ENCODE measurements at regions not wholly inside any gene's neighbourhood (a gene's known extent, or its start where the extent isn't known, plus 50 kb on each side); places are given as distances from the start of the nearest gene placed in this dataset.

GRCh38 chr12:108047071-108047550 is 82.0 kb upstream of the WSCD2 start:
- H3K36me3 Mint-ChIP-seq (ENCODE audit: low read depth): no peaks in the 10 kb centered on the region
- DNase-seq (no peak), ATAC-seq (no peak)
- H3K4me3 Mint-ChIP-seq: no peak overlapping the region
- peaks cover 10% of the 10 kb centered on the region for H3K4me1 Mint-ChIP-seq
- H3K27me3 Mint-ChIP-seq: peaks cover 27% of the 10 kb centered on the region
- no peaks in the 10 kb centered on the region for H3K9me3 Mint-ChIP-seq
- H3K27ac Mint-ChIP-seq: peak overlapping the region; percentile 37

- H3K9me3 Mint-ChIP-seq: no peaks in the 10 kb centered on the region
- no peak overlapping the region for H3K27ac Mint-ChIP-seq
- no peaks in the 10 kb centered on the region for H3K36me3 Mint-ChIP-seq (ENCODE audit: low read depth)
- no peak overlapping the region for H3K4me3 Mint-ChIP-seq
- DNase-seq (no peak), ATAC-seq (no peak)
- peaks cover 24% of the 10 kb centered on the region for H3K27me3 Mint-ChIP-seq
- H3K4me1 Mint-ChIP-seq: peaks cover 10% of the 10 kb centered on the region
These were observed 80.4 kb upstream of the WSCD2 start for GRCh38 chr12:108048686-108049085.

GRCh38 chr12:108050696-108051095 is 78.4 kb upstream of the WSCD2 start:
- H3K27me3 Mint-ChIP-seq: peaks cover 25% of the 10 kb centered on the region
- ATAC-seq (no peak), DNase-seq (no peak)
- H3K4me1 Mint-ChIP-seq: peaks cover 10% of the 10 kb centered on the region
- H3K4me3 Mint-ChIP-seq: no peak overlapping the region
- H3K27ac Mint-ChIP-seq: no peak overlapping the region
- no peaks in the 10 kb centered on the region for H3K9me3 Mint-ChIP-seq
- H3K36me3 Mint-ChIP-seq (ENCODE audit: low read depth): no peaks in the 10 kb centered on the region

- peaks cover 25% of the 10 kb centered on the region for H3K27me3 Mint-ChIP-seq
- ATAC-seq: no peak
- no peaks in the 10 kb centered on the region for H3K36me3 Mint-ChIP-seq (ENCODE audit: low read depth)
- H3K4me3 Mint-ChIP-seq: no peak overlapping the region
- H3K27ac Mint-ChIP-seq: no peak overlapping the region
- no peak for DNase-seq
- H3K4me1 Mint-ChIP-seq: peaks cover 4% of the 10 kb centered on the region
- no peaks in the 10 kb centered on the region for H3K9me3 Mint-ChIP-seq
These were observed 76.8 kb upstream of the WSCD2 start for GRCh38 chr12:108052260-108052659.

GRCh38 chr12:108053512-108053911 is 75.6 kb upstream of the WSCD2 start:
- no peak overlapping the region for H3K4me3 Mint-ChIP-seq
- DNase-seq (no peak), ATAC-seq (no peak)
- no peaks in the 10 kb centered on the region for H3K36me3 Mint-ChIP-seq (ENCODE audit: low read depth)
- H3K27me3 Mint-ChIP-seq: peaks cover 22% of the 10 kb centered on the region
- H3K27ac Mint-ChIP-seq: no peak overlapping the region
- no peaks in the 10 kb centered on the region for H3K4me1 Mint-ChIP-seq
- no peaks in the 10 kb centered on the region for H3K9me3 Mint-ChIP-seq

GRCh38 chr12:108054496-108054895 is 74.6 kb upstream of the WSCD2 start:
- Mint-ChIP-seq H3K27ac (no peak overlapping the region), H3K4me1 (no peaks in the 10 kb centered on the region), H3K4me3 (no peak overlapping the region), H3K9me3 (no peaks in the 10 kb centered on the region), H3K27me3 (peaks cover 22% of the 10 kb centered on the region), H3K36me3 (ENCODE audit: low read depth) (no peaks in the 10 kb centered on the region)
- no peak for DNase-seq
- no peak for ATAC-seq

GRCh38 chr12:108055141-108055540 is 73.9 kb upstream of the WSCD2 start:
- no peaks in the 10 kb centered on the region for H3K9me3 Mint-ChIP-seq
- ATAC-seq: no peak
- no peaks in the 10 kb centered on the region for H3K4me1 Mint-ChIP-seq
- no peak for DNase-seq
- no peak overlapping the region for H3K4me3 Mint-ChIP-seq
- H3K27ac Mint-ChIP-seq: no peak overlapping the region
- H3K36me3 Mint-ChIP-seq (ENCODE audit: low read depth): no peaks in the 10 kb centered on the region
- peaks cover 20% of the 10 kb centered on the region for H3K27me3 Mint-ChIP-seq

GRCh38 chr12:108060067-108060466 is 69.0 kb upstream of the WSCD2 start:
- H3K27ac Mint-ChIP-seq: no peak overlapping the region
- no peaks in the 10 kb centered on the region for H3K4me1 Mint-ChIP-seq
- H3K27me3 Mint-ChIP-seq: peaks cover 16% of the 10 kb centered on the region
- no peak overlapping the region for H3K4me3 Mint-ChIP-seq
- ATAC-seq (no peak), DNase-seq (no peak)
- H3K9me3 Mint-ChIP-seq: no peaks in the 10 kb centered on the region
- no peaks in the 10 kb centered on the region for H3K36me3 Mint-ChIP-seq (ENCODE audit: low read depth)

- Mint-ChIP-seq H3K9me3 (no peaks in the 10 kb centered on the region), H3K27me3 (peaks cover 16% of the 10 kb centered on the region), H3K27ac (no peak overlapping the region), H3K4me1 (no peaks in the 10 kb centered on the region), H3K36me3 (ENCODE audit: low read depth) (no peaks in the 10 kb centered on the region), H3K4me3 (no peak overlapping the region)
- DNase-seq (no peak), ATAC-seq (no peak)
These were observed 68.2 kb upstream of the WSCD2 start for GRCh38 chr12:108060903-108061302.

GRCh38 chr12:108063192-108063591 is 65.9 kb upstream of the WSCD2 start:
- DNase-seq (no peak), ATAC-seq (no peak)
- H3K9me3 Mint-ChIP-seq: no peaks in the 10 kb centered on the region
- peaks cover 12% of the 10 kb centered on the region for H3K27me3 Mint-ChIP-seq
- H3K36me3 Mint-ChIP-seq (ENCODE audit: low read depth): no peaks in the 10 kb centered on the region
- H3K27ac Mint-ChIP-seq: no peak overlapping the region
- no peak overlapping the region for H3K4me3 Mint-ChIP-seq
- no peaks in the 10 kb centered on the region for H3K4me1 Mint-ChIP-seq

- Mint-ChIP-seq H3K9me3 (no peaks in the 10 kb centered on the region), H3K27ac (no peak overlapping the region), H3K4me3 (no peak overlapping the region), H3K4me1 (no peaks in the 10 kb centered on the region), H3K36me3 (ENCODE audit: low read depth) (no peaks in the 10 kb centered on the region), H3K27me3 (peaks cover 19% of the 10 kb centered on the region)
- ATAC-seq: no peak
- no peak for DNase-seq
These were observed 64.0 kb upstream of the WSCD2 start for GRCh38 chr12:108065069-108065468.

GRCh38 chr12:108066583-108067577 is 62.2 kb upstream of the WSCD2 start:
- Mint-ChIP-seq H3K27me3 (peaks cover 26% of the 10 kb centered on the region), H3K9me3 (no peaks in the 10 kb centered on the region), H3K27ac (no peak overlapping the region), H3K4me1 (no peaks in the 10 kb centered on the region), H3K4me3 (no peak overlapping the region), H3K36me3 (ENCODE audit: low read depth) (no peaks in the 10 kb centered on the region)
- ATAC-seq: no peak
- DNase-seq: no peak

GRCh38 chr12:108069651-108070165 is 59.4 kb upstream of the WSCD2 start:
- Mint-ChIP-seq H3K27ac (no peak overlapping the region), H3K27me3 (peaks cover 25% of the 10 kb centered on the region)
- no peak for ATAC-seq

GRCh38 chr12:108075561-108075960 is 53.5 kb upstream of the WSCD2 start:
- Mint-ChIP-seq H3K9me3 (no peaks in the 10 kb centered on the region), H3K27me3 (peaks cover 17% of the 10 kb centered on the region), H3K4me3 (no peak overlapping the region), H3K4me1 (no peaks in the 10 kb centered on the region), H3K36me3 (ENCODE audit: low read depth) (no peaks in the 10 kb centered on the region), H3K27ac (no peak overlapping the region)
- ATAC-seq: no peak
- no peak for DNase-seq

More at GRCh38 chr12:108069651-108070165, 59.4 kb upstream of the WSCD2 start:
- DNase-seq: no peak
- H3K4me3 Mint-ChIP-seq: no peak overlapping the region
- H3K36me3 Mint-ChIP-seq (ENCODE audit: low read depth): no peaks in the 10 kb centered on the region
- no peaks in the 10 kb centered on the region for H3K9me3 Mint-ChIP-seq
- H3K4me1 Mint-ChIP-seq: no peaks in the 10 kb centered on the region

- Mint-ChIP-seq H3K27ac (no peak overlapping the region), H3K27me3 (peaks cover 18% of the 10 kb centered on the region), H3K9me3 (no peaks in the 10 kb centered on the region), H3K4me3 (no peak overlapping the region), H3K36me3 (ENCODE audit: low read depth) (no peaks in the 10 kb centered on the region), H3K4me1 (no peaks in the 10 kb centered on the region)
- DNase-seq (no peak), ATAC-seq (no peak)
These were observed 52.5 kb upstream of the WSCD2 start for GRCh38 chr12:108076556-108076955.
